ENCODE measurements at regions not wholly inside any gene's neighbourhood (a gene's known extent, or its start where the extent isn't known, plus 50 kb on each side); places are given as distances from the start of the nearest gene placed in this dataset.
"Not testable (repeated sequence)": the region's sequence is repeated elsewhere in the genome, so short reads cannot be mapped to it uniquely, and the experiment has no call there.

- DNase-seq (ENCODE audit: low read depth, low spot score), result peak; percentile 8
Observed at GRCh38 chr1:60562740-60563139, 489.2 kb upstream of the C1orf87 start.

DNA sequence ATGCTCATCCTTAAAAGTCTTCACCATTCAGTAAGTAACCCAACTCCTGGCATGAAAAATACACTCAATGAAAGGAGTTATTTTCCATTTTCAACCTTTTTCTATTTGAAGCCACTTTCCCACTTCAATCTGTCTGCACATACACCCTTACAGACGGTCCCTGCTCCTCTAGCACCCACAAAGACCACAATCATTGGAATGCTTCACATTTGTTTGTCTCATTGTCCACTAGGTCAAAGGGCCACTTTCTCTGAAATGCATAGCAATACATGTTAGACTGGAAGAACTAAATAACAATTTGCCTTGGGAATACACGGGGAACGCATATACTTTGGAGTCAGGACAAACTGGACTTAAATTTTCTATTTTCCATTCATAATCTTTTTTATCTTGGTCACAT lies 487.1 kb upstream of the C1orf87 start:
- DNase-seq (ENCODE audit: low read depth, low spot score), result peak; percentile 12

GRCh38 chr1:60558236-60558635 lies 484.7 kb upstream of the C1orf87 start:
- no peak for DNase-seq (ENCODE audit: low read depth, low spot score)

GRCh38 chr1:60553730-60554129 lies 480.2 kb upstream of the C1orf87 start:
- DNase-seq (ENCODE audit: low read depth, low spot score), result no peak

GRCh38 chr1:60547821-60548220 lies 474.3 kb upstream of the C1orf87 start:
- peak; percentile 10 for DNase-seq (ENCODE audit: low read depth, low spot score)

DNA sequence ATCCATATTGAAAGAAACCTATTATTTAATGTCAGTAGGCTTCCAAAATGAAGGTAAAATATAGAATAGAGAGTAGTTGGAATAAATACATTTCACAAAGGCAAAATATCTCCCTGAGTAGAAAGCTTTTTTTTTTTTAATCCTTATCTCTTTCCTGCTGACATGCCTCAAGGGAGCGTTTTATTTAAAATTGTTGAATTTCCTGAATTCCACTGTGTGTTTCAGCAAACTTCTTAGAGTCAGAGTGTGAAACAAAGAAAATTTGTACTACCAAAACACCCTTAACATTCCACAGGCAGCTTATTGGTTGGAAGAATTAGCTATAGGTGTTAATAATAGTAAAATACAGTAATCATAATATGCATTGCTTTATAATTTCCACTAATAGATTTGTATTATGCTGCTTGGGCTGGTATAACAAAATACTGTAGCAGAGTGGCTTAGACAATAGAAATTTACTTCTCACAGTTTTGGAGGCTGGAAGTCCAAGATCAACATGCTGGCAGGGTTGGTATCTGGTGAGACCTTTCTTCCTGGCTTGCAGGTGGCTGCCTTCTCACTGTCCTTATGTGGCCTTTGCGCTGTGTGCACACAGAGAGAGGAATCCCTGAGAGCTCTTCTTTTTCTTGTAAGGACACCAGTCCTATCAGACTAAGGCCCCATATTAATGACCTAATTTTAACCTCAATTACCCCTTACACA lies 468.4 kb upstream of the C1orf87 start:
- no peak for DNase-seq (ENCODE audit: low read depth, low spot score)

GRCh38 chr1:60540141-60540540 lies 466.6 kb upstream of the C1orf87 start:
- DNase-seq (ENCODE audit: low read depth, low spot score), result no peak

DNA sequence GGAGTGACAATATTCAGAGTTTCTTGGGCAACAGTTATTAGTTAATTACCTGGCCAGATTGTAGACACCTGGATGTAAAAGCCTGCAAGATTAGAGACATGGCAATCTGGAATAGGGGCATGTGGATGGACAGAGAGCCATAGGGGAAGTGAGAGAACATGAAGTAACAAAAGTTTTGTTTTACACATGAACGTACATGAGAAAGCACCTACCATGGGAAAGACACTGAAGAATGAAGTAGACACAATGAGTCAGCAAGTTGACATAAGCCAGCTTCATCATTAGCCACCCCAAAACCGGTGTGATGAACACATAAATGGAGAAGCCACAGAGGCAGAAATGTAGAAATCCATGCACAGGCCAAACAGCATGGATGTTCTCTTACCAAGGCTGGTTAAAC lies 462.1 kb upstream of the C1orf87 start:
- DNase-seq (ENCODE audit: low read depth, low spot score), result no peak

GRCh38 chr1:60527567-60527966 lies 454.0 kb upstream of the C1orf87 start:
- DNase-seq (ENCODE audit: low read depth, low spot score), result no peak

GRCh38 chr1:60516996-60517395 lies 443.4 kb upstream of the C1orf87 start:
- no peak for DNase-seq (ENCODE audit: low read depth, low spot score)

DNA sequence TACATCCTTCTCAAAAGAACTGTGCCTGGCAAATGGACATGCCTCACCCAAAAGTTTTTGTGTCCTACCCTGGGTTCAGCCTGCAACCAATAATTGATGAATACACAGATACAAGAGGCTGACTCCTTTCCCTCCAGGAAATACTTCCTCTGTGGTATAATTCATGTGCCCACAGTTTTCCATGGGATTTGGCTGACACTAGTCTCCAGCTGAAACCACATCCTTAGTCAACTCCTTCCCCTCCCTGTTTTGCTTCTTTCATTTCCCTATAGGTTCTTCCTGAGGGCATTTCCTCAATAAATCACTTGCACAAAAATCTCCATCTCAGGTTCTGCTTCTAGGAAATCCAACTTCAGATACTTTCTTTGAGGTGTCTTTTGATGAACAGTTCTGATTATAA lies 436.6 kb upstream of the C1orf87 start:
- DNase-seq (ENCODE audit: low read depth, low spot score), result no peak

DNA sequence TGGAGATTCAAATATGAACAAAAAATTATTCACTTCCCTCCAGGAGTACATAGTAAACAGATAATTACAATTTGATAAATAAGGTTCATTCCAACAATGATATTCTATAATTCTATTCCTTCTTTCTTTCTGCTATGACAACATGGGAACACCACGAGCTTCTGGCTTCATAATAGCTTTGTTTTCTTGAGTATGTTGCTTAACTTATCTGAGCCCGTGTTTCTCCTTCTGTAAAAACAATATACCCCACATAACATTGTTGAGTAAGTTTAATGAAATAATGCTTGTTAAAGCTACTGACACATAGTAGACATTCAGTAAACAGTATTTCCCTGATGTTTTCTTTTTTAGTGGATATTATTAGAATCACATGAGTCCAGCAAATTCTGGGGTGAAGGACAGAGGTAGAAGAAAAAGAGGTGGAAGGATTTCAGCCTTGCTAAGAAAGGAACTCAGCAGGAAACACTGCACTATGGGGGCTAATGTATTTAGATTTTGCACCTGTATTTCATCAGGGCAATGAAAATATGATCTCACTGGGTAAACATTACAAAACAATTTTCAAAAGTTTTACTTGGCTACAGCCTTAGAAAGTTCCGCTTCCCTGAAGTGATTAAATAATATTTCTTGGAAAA lies 430.8 kb upstream of the C1orf87 start:
- no peak for DNase-seq (ENCODE audit: low read depth, low spot score)

DNA sequence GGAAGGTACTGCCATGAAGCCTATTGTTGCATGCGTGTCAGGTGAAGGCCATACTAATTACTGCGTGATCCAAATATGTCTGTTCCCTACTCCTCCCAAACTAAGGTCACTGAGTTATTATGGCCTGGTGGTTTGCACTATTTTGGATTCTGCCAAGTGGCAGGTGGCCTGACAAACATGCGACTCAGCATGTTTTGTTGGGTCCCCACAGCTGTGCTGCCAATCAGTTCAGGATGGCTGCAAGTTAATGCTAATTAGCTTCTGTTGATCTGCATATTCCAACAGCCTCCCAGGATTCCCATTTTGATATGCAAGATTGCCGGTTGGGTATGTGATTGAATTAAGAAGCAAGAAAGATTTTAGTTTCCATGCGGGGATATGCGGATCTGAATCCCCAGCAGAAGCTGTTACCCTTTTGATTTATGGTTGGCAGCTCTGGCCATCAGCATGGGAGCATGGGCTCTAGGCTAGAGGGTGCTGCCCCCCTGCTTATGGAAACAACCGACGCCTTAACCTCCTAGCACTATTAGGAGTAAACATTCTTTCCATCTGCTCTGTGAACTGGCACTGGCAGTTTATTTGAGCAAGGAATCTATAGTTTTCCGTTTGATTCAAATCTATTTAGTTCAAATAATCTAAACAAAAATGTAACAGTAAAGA lies 429.8 kb upstream of the C1orf87 start:
- no peak for DNase-seq (ENCODE audit: low read depth, low spot score)

DNA sequence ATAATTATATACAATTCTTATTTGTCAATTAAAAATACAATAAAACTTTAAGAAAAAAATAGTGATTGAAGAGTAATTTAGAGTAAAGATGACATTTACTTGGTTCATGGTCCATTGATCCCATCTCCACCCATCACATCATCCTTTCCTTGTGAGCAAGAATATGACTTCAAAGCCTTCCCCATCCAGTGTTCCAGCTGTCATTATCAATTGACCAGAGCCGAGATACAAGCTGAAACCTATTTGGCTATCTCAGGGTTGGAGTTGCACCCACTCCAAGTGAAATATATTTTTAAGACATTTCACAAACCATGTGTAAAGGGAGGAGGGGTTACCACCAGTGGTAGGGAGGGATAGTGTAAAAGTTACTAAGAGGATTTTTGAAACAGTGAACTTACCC lies 428.9 kb upstream of the C1orf87 start:
- no peak for DNase-seq (ENCODE audit: low read depth, low spot score)

DNA sequence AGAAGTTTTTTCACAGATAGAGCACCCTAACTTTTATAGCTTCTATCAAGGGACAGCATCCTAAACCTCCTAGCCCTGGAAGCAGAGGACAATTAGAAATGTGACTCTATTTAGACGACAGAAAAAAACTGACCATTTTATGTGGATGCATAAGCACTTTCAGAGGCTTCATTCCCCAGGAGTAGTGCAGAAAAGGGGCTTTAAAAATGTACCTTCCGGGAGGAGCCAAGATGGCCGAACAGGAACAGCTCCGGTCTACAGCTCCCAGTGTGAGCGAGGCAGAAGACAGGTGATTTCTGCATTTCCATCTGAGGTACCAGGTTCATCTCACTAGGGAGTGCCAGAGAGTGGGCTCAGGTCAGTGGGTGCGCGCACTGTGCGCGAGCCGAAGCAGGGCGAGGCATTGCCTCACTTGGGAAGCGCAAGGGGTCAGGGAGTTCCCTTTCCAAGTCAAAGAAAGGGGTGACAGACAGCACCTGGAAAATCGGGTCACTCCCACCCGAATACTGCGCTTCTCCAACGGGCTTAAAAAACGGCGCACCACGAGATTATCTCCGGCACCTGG lies 416.4 kb upstream of the C1orf87 start:
- DNase-seq (ENCODE audit: low read depth, low spot score), result not testable (repeated sequence)

DNA sequence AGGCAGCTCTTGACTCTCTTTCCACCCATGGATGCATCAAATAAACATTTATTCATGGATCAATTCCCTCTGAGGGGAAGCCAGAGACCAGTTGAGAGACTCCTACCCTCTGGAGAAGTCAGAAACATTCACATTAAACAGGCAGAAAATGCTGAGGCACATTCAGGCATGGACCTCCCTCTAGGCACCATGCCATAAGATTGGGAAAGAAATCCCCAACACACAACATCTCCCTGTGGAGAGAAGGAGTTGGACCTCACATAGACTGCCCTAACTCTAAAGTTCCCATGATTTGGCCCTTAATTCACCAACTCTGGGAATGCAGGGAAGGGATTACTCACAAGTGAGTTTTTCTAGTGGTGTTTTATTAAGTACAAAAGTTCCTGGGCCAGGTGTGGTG lies 415.3 kb upstream of the C1orf87 start:
- DNase-seq (ENCODE audit: low read depth, low spot score), result no peak

DNA sequence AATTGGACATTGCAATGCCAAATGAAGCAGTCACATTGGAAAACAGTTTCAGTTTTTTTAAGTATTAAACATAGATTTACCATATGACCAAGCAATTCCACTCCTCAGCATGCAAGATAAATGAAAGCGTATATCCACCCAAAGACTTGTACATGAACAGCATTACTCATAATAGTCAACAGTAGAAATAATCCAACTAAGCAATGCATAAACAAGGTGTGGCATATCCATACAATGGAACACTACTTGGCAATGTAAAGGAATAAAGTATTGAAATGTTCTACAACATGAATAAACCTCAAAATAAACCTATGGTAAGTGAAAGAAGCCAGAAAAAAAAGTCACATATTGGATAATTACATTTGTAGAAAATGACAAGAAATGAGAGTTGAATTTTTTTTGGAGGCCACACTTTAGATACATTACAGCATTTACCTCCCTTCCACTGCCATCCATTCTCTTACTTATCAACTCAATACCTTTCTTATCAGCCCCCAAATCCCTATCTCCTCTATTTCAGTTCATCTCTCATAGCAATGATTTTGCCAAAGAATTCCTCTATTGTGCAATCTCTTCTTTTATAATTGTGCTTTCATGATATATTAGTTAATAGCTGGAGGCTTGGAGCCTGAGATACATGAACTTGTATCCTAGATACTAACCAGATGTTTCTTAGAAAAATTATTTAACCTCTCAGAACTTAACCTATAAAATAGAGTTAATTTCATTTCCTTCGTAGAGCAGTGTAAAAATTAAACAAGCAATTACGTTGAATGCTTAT lies 414.2 kb upstream of the C1orf87 start:
- DNase-seq (ENCODE audit: low read depth, low spot score), result no peak

DNA sequence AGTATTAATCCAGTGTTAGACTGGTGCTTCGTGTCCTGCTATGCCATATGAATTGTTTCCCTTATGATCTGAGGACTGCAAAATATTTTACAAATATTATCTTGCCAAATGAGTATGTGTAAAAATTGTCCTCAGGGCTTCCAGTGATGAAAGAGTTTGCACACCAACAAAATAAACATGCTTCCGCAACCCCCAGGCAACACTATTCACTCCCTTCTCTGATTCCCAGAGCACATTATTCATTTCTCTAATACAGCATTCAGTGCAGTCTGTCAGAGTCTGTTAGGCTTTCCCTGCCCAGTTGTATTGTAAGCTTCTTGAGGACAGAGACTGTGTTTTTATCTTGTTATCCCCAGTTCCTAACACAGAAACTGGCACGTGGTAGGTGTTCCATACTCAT lies 409.9 kb upstream of the C1orf87 start:
- no peak for DNase-seq (ENCODE audit: low read depth, low spot score)

- DNase-seq (ENCODE audit: low read depth, low spot score), result no peak
Observed at GRCh38 chr1:60470246-60470645, 396.7 kb upstream of the C1orf87 start.

DNA sequence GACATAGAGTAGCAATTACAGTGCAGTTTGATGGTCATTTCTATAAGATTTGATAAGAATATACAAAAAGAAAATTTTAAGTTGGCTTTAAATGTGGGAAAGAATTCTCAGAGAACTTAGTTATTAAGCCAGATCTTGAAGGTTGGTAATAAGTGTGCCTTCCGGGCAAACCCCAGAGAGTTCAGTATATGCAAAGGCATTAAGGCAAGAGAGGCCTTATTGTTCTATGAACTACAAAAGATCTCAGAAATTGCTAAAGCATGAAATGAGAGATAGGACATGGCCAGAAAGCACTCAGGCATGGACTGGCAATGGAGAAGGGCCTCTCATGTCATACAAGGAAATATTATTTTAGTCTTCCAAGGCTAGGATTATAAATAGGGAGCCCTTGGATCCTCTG lies 390.2 kb upstream of the C1orf87 start:
- DNase-seq (ENCODE audit: low read depth, low spot score), result no peak

- DNase-seq (ENCODE audit: low read depth, low spot score), result no peak
Observed at GRCh38 chr1:60463146-60463545, 389.6 kb upstream of the C1orf87 start.

Data from astrocyte of the hippocampus (primary cell).